GM10248 (cell line): ENCODE measurements at regions not wholly inside any gene's neighbourhood (a gene's known extent, or its start where the extent isn't known, plus 50 kb on each side); places are given as distances from the start of the nearest gene placed in this dataset.

Experiments used
- CTCF ChIA-PET: fragments of 300-600 bp; sonication (Branson Sonifier 250); formaldehyde crosslinking; extraction: SDS; loops from one replicate; lab custom pipeline; 2021; ENCODE audit warnings: antibody characterized with exemption; lab: Yijun Ruan, JAX
- POLR2A ChIA-PET: fragments of 350-650 bp; sonication (Branson Sonifier 250); formaldehyde crosslinking; extraction: SDS; loops from one replicate; lab custom pipeline; 2020; ENCODE audit warnings: antibody characterized with exemption; lab: Yijun Ruan, JAX
- DNase-seq: peaks from one replicate; pipeline ENCODE4 v3.0.0; 2012; ENCODE audit errors: extremely low spot score
- CTCF ChIP-seq: IDR thresholded peaks from 2 replicates; pipeline ENCODE4 v1.5.1; 2012; ENCODE audit warnings: mild to moderate bottlenecking, low read depth; ENCODE audit errors: extremely low read depth, missing control alignments, control extremely low read depth

GRCh38 chr1:209176866-209177430 lies 406.6 kb upstream of the CAMK1G start:
- DNase-seq: no peak

DNA sequence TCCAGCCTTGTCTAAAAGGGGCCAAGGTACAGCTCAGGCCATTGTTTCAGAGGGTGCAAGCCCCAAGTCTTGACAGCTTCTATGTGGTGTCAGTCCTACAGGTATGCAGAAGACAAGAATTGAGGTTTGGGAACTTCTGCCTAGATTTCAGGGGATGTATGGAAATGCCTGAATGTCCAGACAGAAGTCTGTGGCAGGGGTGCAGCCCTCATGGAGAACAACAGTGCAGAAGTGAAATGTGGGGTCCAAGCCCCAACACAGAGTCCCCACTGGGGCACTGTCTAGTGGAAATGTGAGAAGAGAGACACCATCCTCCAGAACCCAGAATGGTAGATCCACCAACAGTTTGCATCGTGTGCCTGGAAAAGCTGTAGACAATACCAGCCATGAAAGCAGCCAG lies 400.3 kb upstream of the CAMK1G start:
- no peak for TF ChIP-seq CTCF
- ChIA-PET POLR2A (no interaction called here), CTCF (interaction anchor here (0.9 kb wide), 1 partner anchor 66 kb away, joined by 3 read pairs; no protein-coding TSS in a partner anchor)
- DNase-seq: no peak

More at GRCh38 chr1:209176866-209177430, 406.6 kb upstream of the CAMK1G start:
- ChIA-PET CTCF (interaction anchor here (0.6 to 2.8 kb wide), 4 partner anchors 8 to 72 kb away, joined by 3 to 15 read pairs (median 4); no protein-coding TSS in a partner anchor), POLR2A (interaction anchor here (0.6 kb wide), 1 partner anchor 20 kb away, joined by 5 read pairs; no protein-coding TSS in a partner anchor)
- TF ChIP-seq CTCF: no peak

GRCh38 chr1:209187589-209187988 lies 395.9 kb upstream of the CAMK1G start:
- ChIA-PET CTCF (interaction anchor here (1.6 to 3.4 kb wide), 2 partner anchors 9 to 15 kb away, joined by 4 to 16 read pairs; no protein-coding TSS in a partner anchor), POLR2A (no interaction called here)
- no peak for DNase-seq
- TF ChIP-seq CTCF: no peak

- peak; percentile 71 for DNase-seq
- POLR2A ChIA-PET: interaction anchor here (0.5 kb wide), 1 partner anchor 1548 kb away, joined by 6 read pairs; no protein-coding TSS in a partner anchor
- CTCF ChIA-PET: interaction anchor here (0.8 to 3.0 kb wide), 8 partner anchors 12 to 525 kb away, joined by 3 to 20 read pairs (median 8); no protein-coding TSS in a partner anchor
- TF ChIP-seq CTCF: peak; percentile 62
Measured at GRCh38 chr1:209190591-209191261, 392.8 kb upstream of the CAMK1G start.

DNA sequence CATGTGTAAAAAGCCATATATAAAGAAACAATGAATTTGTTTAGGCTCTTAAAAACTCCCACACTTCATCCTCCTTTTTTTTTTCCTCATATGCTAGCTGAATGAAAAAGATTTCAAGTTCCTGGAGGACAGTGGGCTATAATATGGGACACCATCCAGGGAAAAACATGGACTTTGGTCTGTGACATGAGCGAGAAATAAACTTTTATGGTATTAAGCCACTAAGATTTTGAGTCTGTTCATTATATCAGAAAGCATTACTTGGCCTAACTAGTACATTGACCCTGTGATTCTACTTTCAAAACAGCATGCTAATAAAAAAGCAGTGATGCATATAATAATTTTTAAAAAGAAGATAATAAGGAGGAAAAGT lies 392.3 kb upstream of the CAMK1G start:
- DNase-seq: no peak
- POLR2A ChIA-PET: no interaction called here
- no peak for TF ChIP-seq CTCF
- CTCF ChIA-PET: interaction anchor here (0.8 to 3.0 kb wide), 6 partner anchors 11 to 526 kb away, joined by 3 to 20 read pairs (median 6); no protein-coding TSS in a partner anchor

DNA sequence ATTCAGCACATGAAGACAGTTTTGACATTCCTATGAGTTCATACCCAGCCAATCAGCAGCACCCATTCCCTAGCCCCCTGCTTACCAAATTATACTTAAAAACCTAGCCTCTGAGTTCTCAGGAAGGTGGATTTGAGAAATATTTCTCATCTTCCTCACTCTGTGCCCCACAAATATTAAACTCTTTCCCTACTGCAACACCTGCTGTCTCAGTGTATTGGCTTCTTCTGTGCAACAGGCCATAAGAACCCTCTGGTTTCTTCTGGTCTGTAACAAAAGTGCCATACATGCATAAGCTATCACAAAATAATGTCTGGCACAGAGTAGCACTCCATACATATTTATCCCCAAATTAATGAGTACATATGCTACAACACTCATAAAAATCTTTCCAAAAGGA lies 387.4 kb upstream of the CAMK1G start:
- ChIA-PET POLR2A (no interaction called here), CTCF (no interaction called here)
- no peak for DNase-seq
- no peak for TF ChIP-seq CTCF
